Heart left ventricle (tissue), 13 donors: ENCODE measurements at regions not wholly inside any gene's neighbourhood (a gene's known extent, or its start where the extent isn't known, plus 50 kb on each side); places are given as distances from the start of the nearest gene placed in this dataset.

Experiments
- POLR2A ChIP-seq, 2 donors: fragments of 450-650 bp; IDR thresholded peaks; one replicate each; pipeline ENCODE4 v1.6.1; 2017; ENCODE audit warnings: antibody characterized with exemption in 2 of 2, mild to moderate bottlenecking in 2 of 2, moderate library complexity in 2 of 2
- TF ChIP-seq, protein P1 (sequence below), 12 donors: fragments of 200-600 bp; sonication (generic) in 4 of 12; IDR thresholded peaks; one replicate each; pipeline versions ENCODE4 v1.5.0 to v1.8.0; 2018 to 2022; ENCODE audit warnings: antibody characterized with exemption in 12 of 12, mild to moderate bottlenecking in 5 of 12
- donor health status: ischemic (EF 13 %, LVEDD 7.1; RV severe dilation, severe dysfunction).
- donor health status: DM: no; HTN: yes; CAD: no.
- donor health status: DM: no; HTN: no; CAD: no.
- donor health status: ischemic (EF 25% LVEDD 6.9; RV normal size, moderate dysfunction).
- donor health status: ischemic (EF 25% LVEDD 5.7; RV mildly dilated, moderate dysfunction).
- donor health status: ischemic (EF 35%, LVEDD 5.7; RV mildly dilated, moderate dysfunction).
- donor health status: nonischemic (EF 11% LVEDD 7.7; RV severe dilation, severe dysfunction).
- donor health status: DM: yes; HTN: yes; CAD: no.
- donor health status: PGD.
- donor health status: ischemic (EF 29% LVEDD 5.4; RV normal size, mild dysfunction).
- donor health status: nonischemic (EF 23%, LVEDD 6.1; RV moderate dilation, normal function).

DNA sequence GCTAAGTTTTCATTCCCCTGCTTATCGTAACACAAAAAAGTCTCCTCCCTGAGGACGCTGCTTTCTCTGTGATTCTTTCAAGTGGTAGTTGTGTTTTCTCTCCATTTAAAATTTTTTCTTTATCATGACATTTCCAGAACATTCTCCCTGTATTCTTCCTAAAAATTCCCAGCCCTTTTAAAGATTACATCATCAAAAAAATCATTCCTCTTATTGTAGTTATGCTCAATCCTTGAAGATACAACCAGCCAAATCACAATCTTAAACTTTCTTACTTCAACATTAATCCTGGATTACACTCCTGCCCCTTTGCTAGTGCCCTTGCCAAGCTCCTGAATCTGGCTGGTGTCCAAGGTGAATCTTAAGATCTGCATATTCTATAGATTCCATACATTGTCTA lies 163.7 kb upstream of the CBLB start:
- TF ChIP-seq POLR2A (IDR thresholded peaks at IDR 0.05): no peak
- TF ChIP-seq, protein P1, sequence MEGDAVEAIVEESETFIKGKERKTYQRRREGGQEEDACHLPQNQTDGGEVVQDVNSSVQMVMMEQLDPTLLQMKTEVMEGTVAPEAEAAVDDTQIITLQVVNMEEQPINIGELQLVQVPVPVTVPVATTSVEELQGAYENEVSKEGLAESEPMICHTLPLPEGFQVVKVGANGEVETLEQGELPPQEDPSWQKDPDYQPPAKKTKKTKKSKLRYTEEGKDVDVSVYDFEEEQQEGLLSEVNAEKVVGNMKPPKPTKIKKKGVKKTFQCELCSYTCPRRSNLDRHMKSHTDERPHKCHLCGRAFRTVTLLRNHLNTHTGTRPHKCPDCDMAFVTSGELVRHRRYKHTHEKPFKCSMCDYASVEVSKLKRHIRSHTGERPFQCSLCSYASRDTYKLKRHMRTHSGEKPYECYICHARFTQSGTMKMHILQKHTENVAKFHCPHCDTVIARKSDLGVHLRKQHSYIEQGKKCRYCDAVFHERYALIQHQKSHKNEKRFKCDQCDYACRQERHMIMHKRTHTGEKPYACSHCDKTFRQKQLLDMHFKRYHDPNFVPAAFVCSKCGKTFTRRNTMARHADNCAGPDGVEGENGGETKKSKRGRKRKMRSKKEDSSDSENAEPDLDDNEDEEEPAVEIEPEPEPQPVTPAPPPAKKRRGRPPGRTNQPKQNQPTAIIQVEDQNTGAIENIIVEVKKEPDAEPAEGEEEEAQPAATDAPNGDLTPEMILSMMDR (IDR thresholded peaks at IDR 0.05): no peak
